ENCODE measurements at regions not wholly inside any gene's neighbourhood (a gene's known extent, or its start where the extent isn't known, plus 50 kb on each side); places are given as distances from the start of the nearest gene placed in this dataset.

- CTCF ChIA-PET: no interaction called here
- no peak overlapping the region for H3K4me3 Mint-ChIP-seq
- ATAC-seq (ENCODE audit: low read depth): no peak
- peaks cover 0 to 7% (median 0%) of the 10 kb centered on the region in 3 donors for H3K9me3 ChIP-seq (ENCODE audit: control extremely low read depth in 1 of 3, control insufficient read depth in 2 of 3, insufficient read depth in 1 of 3, low read length in 2 of 3)
- no peak overlapping the region for H3K4me2 ChIP-seq (replicated peaks; ENCODE audit: low read depth, low read length, poor library complexity, severe bottlenecking)
- intact Hi-C loops (cut with micrococcal nuclease): no loop called here
- H3K27ac ChIP-seq (ENCODE audit: low read length in 2 of 2): no peak overlapping the region
- 71% methylated on average over 3 of the region's 4 CpGs for WGBS (ENCODE audit: insufficient coverage)
- TF ChIP-seq EZH2 (IDR thresholded peaks at IDR 0.05; ENCODE audit: borderline replicate concordance, insufficient read depth, low read depth, low read length, poor library complexity, severe bottlenecking): no peak
- TF ChIP-seq CTCF (IDR thresholded peaks at IDR 0.05): no peak
- H3K9ac ChIP-seq (ENCODE audit: low read length): no peak overlapping the region
- H3K9me3 Mint-ChIP-seq (ENCODE audit: insufficient read depth): no peaks in the 10 kb centered on the region
- no peak overlapping the region for H3K4me3 ChIP-seq (ENCODE audit: control extremely low read depth in 1 of 5, extremely low read depth in 1 of 5, insufficient read depth in 1 of 5, low read depth in 2 of 5, low read length in 4 of 5)
- H3K79me2 ChIP-seq (ENCODE audit: control insufficient read depth, insufficient read depth, low read length): no peaks in the 10 kb centered on the region
- H4K20me1 ChIP-seq (ENCODE audit: control insufficient read depth, insufficient read depth, low read length, poor library complexity, severe bottlenecking): no peaks in the 10 kb centered on the region
- peaks cover 4% of the 10 kb centered on the region for H3K27me3 Mint-ChIP-seq
- POLR2A ChIA-PET: no interaction called here
- no peak for DNase-seq
- H2AFZ ChIP-seq (ENCODE audit: insufficient read depth, low read depth, low read length, poor library complexity, severe bottlenecking): no peak overlapping the region
- no peaks in the 10 kb centered on the region for H3K36me3 ChIP-seq (replicated peaks in 1 of 2; ENCODE audit: control extremely low read depth in 1 of 2, control insufficient read depth in 1 of 2, extremely low read depth in 1 of 2, insufficient read depth in 2 of 2, low read length in 1 of 2)
- no peaks in the 10 kb centered on the region for H3K4me1 Mint-ChIP-seq
- no peaks in the 10 kb centered on the region for H3K27me3 ChIP-seq (replicated peaks in 1 of 4; ENCODE audit: control extremely low read depth in 1 of 4, control insufficient read depth in 3 of 4, insufficient read depth in 4 of 4, low read length in 3 of 4)
- no peak overlapping the region for H3K27ac Mint-ChIP-seq
- H3K4me1 ChIP-seq (ENCODE audit: control insufficient read depth in 2 of 2, insufficient read depth in 2 of 2, low read length in 2 of 2): no peaks in the 10 kb centered on the region
Observed at GRCh38 chr2:111673526-111673925, 210.5 kb downstream of the ANAPC1 start.

- no peaks in the 10 kb centered on the region for H3K79me2 ChIP-seq (ENCODE audit: control insufficient read depth, insufficient read depth, low read length)
- H3K36me3 ChIP-seq (replicated peaks in 1 of 2; ENCODE audit: control extremely low read depth in 1 of 2, control insufficient read depth in 1 of 2, extremely low read depth in 1 of 2, insufficient read depth in 2 of 2, low read length in 1 of 2): no peaks in the 10 kb centered on the region
- no peaks in the 10 kb centered on the region for H3K4me1 ChIP-seq (ENCODE audit: control insufficient read depth in 2 of 2, insufficient read depth in 2 of 2, low read length in 2 of 2)
- H3K4me3 ChIP-seq (ENCODE audit: control extremely low read depth in 1 of 5, extremely low read depth in 1 of 5, insufficient read depth in 1 of 5, low read depth in 2 of 5, low read length in 4 of 5): no peak overlapping the region
- ChIA-PET CTCF (no interaction called here), POLR2A (interaction anchor here (0.6 kb wide), 1 partner anchor 20 kb away, joined by 4 read pairs; no protein-coding TSS in a partner anchor)
- TF ChIP-seq CTCF (IDR thresholded peaks at IDR 0.05) (no peak), EZH2 (IDR thresholded peaks at IDR 0.05; ENCODE audit: borderline replicate concordance, insufficient read depth, low read depth, low read length, poor library complexity, severe bottlenecking) (no peak)
- no peaks in the 10 kb centered on the region for H4K20me1 ChIP-seq (ENCODE audit: control insufficient read depth, insufficient read depth, low read length, poor library complexity, severe bottlenecking)
- H3K4me2 ChIP-seq (replicated peaks; ENCODE audit: low read depth, low read length, poor library complexity, severe bottlenecking): no peak overlapping the region
- peaks cover 0 to 7% (median 0%) of the 10 kb centered on the region in 3 donors for H3K9me3 ChIP-seq (ENCODE audit: control extremely low read depth in 1 of 3, control insufficient read depth in 2 of 3, insufficient read depth in 1 of 3, low read length in 2 of 3)
- H2AFZ ChIP-seq (ENCODE audit: insufficient read depth, low read depth, low read length, poor library complexity, severe bottlenecking): no peak overlapping the region
- Mint-ChIP-seq H3K27ac (no peak overlapping the region), H3K4me3 (no peak overlapping the region), H3K9me3 (ENCODE audit: insufficient read depth) (no peaks in the 10 kb centered on the region), H3K4me1 (no peaks in the 10 kb centered on the region), H3K27me3 (peaks cover 4% of the 10 kb centered on the region)
- H3K9ac ChIP-seq (ENCODE audit: low read length): no peak overlapping the region
- no peak for DNase-seq
- WGBS (ENCODE audit: insufficient coverage): 79% methylated on average over 6 of the region's 10 CpGs
- intact Hi-C loops (cut with micrococcal nuclease): no loop called here
- H3K27me3 ChIP-seq (replicated peaks in 1 of 4; ENCODE audit: control extremely low read depth in 1 of 4, control insufficient read depth in 3 of 4, insufficient read depth in 4 of 4, low read length in 3 of 4): no peaks in the 10 kb centered on the region
- no peak overlapping the region for H3K27ac ChIP-seq (ENCODE audit: low read length in 2 of 2)
- ATAC-seq (ENCODE audit: low read depth): no peak
Observed at GRCh38 chr2:111675419-111676194, 208.4 kb downstream of the ANAPC1 start.
